ENCODE measurements at regions not wholly inside any gene's neighbourhood (a gene's known extent, or its start where the extent isn't known, plus 50 kb on each side); places are given as distances from the start of the nearest gene placed in this dataset.
"Not testable (repeated sequence)": the region's sequence is repeated elsewhere in the genome, so short reads cannot be mapped to it uniquely, and the experiment has no call there.

DNA sequence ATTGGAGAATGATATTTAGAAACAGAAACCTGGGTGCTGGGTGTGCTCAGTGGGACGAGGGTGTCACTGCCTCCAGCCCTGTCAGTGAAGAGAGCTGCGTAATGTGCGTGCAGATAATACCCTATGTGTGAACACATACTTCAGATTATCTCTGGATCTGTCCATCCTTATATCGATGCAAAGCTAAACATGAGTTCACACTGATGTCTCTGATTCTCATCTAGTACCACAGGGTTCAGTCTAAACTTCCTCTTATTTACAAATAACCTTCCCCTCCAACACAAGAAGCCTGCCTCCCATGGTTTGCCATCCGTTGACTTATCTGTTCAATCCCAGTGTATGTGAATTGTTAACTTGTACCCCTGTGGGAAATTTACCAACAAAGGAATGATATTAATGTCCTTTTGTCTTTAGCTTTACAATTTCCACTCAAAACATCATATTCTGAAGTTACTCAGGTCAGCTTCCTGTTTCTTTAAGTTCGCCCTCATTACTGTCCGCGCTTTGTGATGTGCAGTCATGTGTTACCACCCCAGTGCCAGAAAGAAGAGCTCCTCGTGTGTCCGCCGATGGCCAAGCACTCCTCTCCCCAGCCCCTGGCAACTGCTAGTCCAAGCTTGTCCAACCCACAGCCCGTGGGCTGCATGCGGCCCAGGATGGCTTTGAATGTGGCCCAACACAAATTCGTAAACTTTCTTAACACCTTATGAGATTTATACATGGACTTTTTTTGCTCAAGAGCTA, 108.2 kb downstream of the RTP5 start:
- intact Hi-C loops (cut with DNase I), result no loop called here

DNA sequence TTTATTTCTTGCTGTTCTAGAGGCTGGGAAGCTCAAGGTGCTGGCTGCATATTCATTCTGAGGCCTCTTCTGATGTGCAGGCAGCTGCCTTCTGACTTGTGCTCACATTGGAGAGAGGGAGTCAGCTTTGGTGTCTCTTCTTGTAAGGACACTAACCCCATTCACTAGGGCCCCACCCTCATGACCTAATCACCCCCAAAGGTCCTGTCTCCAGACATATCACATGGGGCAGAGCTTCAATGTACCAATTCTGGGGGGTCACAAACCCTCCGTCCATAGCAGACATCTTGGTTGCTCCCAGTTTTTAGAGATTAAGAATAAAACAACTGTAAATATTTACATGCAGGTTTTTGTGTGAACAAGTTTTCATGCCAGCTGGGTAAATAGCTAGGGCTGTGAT, 109.1 kb downstream of the RTP5 start:
- intact Hi-C loops (cut with DNase I), result no loop called here
- no peak for DNase-seq

More for the DNA sequence above, 108.2 kb downstream of the RTP5 start:
- DNase-seq, result no peak

DNA sequence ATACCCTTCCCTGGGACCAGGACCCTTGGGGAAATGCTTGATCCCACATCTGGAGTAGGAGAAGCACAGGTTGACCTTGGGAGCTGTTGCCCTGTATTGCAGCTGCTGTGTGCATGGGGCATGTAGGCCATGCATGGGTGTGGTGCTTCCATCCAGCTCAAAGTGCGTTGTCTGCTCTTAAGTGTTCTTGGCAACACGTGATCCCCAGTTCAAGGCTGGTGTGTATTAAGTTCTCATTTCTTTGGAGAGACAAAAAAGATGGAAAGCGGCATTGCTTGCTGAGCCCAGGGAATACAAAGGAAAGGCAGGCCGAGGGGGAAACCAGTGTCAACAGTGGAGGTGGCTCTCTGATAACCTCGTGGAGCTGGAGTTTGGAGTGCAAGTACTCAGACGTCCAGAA, 110.7 kb downstream of the RTP5 start:
- DNase-seq, result no peak
- intact Hi-C loops (cut with DNase I), result no loop called here

DNA sequence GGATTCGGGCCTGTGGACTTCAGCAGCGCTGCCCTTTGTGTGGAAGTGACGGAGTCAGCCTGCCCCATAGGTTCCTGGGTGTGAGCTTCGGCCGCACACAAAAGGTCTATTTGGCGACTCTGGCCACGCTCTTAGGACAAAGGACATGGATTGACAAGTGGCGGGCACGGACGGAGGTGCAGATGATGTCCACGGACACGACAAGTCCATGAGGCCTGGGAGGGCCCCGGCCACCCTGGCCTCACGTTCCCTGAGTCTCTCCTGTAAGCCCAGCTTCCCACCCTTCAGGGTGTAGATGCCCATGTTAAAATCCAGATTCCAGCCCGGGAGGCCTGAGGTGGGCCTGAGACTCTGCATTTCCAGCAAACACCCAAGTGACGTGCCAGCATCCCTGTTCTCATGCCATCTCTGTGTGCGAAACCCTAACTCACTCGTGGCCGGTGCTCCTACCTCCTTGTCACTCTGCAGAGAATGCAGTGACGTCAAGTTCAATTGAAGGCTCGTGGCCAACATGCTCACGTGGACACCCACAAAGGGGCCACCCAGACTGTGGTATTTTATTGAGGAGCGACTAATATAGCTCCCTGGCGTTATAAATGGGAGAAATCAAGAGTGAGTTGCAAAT, 111.7 kb downstream of the RTP5 start:
- intact Hi-C loops (cut with DNase I), result no loop called here
- no peak for DNase-seq

DNA sequence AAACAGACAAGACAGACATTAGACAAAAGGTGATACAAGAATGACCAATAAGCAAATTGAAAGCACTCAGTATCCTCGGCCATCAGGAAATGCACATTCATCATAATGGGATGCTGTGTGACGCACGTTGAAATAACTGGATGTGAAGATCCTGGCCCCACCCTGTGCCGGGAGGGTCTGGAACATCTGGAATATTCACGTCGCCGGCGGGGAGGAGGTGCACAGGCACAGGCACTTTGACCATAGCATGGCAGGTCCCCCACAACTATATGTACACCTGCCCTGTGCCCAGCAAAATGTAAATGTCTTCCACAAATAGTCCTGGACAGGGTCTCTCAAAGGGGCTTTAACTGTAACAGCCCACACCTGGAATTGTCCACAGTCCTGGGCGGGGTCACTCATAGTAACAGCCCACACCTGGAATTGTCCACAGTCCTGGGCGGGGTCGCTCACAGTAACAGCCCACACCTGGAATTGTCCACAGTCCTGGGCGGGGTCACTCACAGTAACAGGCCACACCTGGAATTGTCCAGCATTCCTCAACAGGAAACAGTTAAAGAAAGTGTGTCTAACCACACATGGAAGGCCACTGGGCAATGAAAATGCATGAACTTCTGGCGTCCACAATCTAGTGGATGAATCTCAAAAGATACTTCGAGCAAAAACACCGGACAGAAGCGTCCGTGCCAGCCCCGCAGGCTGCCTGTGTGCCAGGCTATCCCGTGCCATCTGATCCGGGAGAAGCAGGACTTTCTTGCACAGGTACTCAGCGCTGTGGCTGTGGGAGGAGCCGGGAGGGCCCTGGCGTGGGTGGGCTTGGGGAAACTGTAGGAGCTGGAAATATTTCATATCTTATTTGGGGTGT, 113.4 kb downstream of the RTP5 start:
- no peak for DNase-seq
- intact Hi-C loops (cut with DNase I), result no loop called here

DNA sequence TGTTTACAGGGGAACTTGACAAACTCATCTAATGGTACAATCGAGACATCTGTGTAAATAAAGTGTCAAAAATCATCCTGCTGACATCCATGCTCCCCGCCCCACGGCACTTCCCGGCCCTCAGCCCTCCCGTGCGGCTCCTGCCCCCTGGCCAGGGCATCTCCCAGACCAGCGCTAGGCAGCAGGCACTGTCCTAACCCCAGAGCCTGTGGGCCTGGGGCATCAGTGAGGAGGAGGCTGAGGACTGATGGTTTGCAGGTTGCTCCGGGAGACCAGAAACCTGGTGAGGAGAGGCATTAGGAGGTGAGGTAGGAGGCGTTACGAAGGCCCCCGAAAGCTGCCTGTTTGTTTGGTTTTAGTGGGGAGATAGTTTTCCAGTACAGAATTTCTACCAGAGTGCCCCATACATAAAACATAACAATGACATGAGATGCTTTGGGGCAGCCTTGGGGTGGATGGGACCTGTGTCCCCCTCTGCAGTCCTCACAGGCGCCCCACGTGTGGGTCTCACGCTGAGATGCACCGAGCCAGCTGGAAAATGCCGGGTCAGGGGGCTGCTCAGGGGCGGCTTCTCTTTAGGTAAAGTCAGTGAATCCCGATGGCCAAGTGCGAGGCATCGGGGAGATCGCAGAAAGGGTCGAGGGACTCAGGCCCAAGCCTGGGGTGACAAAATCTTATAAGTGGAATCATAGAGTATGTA, 114.2 kb downstream of the RTP5 start:
- DNase-seq, result no peak
- intact Hi-C loops (cut with DNase I), result no loop called here

DNA sequence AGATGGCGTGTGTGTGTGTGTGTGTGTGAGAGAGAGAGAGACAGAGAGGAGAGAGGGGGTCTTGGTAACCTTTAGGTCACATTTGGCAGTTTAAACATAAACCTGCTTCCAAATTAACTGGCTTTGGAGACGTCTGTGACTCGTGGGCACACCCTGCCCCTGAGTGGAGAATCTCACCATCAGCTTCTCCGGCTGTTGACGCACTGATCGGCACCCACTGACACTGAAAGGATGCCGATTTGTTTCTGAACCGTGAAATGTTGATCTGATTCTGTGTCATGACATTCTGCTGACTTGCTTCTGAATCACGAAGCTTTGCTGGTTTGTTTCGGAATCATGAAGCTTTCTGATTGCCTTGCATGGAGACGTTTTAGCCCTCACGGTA, 114.7 kb downstream of the RTP5 start:
- intact Hi-C loops (cut with DNase I), result no loop called here
- no peak for DNase-seq

DNA sequence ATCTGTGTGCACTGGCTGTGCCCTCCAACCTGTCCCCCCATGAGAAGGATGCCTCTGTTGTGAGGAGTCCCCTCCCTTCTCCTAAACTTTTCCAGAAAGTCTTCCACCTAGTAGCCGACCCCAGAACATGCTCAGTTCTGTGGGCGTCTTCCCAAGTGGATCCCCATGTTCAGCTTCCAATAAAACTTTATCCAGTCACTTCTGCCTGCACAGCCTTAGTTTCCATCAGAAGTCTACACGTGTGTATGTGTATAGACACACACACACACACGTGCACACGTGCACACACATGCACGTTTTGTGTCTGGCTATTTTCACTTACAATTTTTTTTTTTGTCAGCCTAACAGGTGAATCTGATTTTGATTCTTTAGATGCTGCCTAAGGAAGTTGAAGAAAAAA, 115.1 kb downstream of the RTP5 start:
- no peak for DNase-seq

DNA sequence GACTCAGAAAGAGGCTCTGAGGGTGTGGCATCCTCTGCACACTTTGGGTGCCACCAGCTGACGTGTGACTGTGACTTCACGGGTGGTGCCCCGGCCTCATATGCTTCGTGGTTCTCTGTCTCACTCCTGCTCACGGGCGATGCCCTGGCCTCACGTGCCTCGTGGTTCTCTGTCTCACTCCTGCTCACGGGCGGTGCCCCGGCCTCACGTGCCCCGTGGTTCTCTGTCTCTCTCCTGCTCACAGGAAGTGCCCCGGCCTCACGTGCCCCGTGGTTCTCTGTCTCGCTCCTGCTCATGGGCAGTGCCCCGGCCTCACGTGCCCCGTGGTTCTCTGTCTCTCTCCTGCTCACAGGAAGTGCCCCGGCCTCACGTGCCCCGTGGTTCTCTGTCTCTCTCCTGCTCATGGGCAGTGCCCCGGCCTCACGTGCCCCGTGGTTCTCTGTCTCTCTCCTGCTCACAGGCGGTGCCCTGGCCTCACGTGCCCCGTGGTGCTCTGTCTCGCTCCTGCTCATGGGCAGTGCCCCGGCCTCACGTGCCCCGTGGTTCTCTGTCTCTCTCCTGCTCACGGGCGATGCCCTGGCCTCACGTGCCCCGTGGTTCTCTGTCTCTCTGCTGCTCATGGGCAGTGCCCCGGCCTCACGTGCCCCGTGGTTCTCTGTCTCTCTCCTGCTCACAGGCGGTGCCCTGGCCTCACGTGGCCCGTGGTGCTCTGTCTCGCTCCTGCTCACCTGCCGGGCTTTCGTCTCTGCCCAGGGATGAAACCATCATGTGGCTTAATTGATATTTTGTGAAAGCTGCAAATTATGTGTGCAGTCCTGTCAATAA, 115.8 kb downstream of the RTP5 start:
- DNase-seq, result peak in 1 of 10 donors; percentile 63
- intact Hi-C loops (cut with DNase I), result not testable (repeated sequence)

More for the DNA sequence above, 115.1 kb downstream of the RTP5 start:
- intact Hi-C loops (cut with DNase I), result no loop called here

DNA sequence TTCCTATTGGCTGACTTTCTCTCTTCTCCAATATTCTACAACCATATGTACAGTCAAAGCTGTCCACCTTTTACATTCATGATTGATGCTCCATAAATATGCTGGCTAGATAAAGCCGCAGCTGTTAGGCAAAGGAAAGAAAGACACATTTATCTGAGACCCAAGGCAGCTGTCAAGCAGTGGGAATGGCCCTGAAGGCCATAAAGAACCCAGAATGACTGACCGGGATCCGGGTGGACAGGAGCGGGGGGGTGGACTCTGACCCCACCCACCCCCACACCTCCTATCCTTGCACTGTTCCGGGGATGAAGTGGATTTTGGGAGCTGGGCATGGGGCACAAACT, 116.4 kb downstream of the RTP5 start:
- intact Hi-C loops (cut with DNase I), result no loop called here
- no peak for DNase-seq

DNA sequence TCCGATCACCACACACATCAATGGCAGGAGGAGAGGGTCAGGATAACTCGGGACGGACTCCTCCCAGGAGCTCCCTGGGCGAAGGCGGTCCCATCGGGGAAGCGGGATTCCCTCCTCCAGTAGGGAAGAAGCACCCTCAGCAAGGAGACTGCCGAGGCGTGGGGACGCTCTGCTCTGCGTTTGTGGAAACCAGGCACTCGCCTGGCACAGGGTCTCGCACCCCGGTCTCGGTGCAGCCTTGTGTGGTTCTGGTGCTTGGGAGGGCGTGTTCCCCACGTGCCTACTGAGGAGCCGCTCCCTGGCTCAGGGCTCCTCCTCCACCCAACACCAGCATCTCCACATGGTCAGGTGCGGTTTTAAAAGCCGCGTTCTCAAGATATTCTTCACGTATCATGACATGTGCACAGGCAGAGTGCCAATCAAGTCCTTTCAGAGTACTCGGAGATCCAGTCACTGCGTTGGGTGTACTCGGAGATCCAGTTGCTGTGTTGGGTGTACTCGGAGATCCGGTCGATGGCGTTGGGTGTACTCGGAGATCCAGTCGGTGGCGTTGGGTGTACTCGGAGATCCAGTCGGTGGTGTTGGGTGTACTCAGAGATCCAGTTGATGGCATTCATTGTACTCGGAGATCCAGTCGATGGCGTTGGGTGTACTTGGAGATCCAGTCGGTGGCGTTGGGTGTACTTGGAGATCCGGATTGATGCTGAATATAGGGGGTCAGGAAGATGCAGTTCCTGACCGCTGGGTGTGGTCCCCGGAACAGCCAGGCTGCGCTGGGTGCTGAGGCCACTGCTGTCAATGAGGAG, 117.5 kb downstream of the RTP5 start:
- intact Hi-C loops (cut with DNase I), result no loop called here
- DNase-seq, result peak in 1 of 10 donors; percentile 68

DNA sequence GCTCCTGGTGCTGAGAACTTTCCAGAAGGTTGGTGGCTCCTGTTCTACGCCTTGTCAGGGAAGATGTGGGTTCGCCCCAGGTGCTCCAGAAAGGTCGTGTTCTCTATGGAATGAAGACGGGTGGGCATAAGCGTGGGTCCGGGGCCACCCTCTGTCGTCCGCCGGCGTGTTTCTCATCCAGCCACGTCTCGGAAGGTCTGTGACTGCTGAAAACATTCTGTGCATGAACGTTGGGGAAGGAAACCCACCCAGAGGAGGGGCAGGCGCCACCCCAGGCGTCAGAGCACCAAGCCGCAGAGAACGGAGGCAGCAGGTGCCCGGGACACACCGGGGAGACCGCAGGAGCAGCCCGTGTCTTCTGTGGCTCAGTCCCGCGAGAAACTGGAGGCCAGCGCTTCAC, 118.2 kb downstream of the RTP5 start:
- intact Hi-C loops (cut with DNase I), result no loop called here
- DNase-seq, result peak in 1 of 10 donors; percentile 68

DNA sequence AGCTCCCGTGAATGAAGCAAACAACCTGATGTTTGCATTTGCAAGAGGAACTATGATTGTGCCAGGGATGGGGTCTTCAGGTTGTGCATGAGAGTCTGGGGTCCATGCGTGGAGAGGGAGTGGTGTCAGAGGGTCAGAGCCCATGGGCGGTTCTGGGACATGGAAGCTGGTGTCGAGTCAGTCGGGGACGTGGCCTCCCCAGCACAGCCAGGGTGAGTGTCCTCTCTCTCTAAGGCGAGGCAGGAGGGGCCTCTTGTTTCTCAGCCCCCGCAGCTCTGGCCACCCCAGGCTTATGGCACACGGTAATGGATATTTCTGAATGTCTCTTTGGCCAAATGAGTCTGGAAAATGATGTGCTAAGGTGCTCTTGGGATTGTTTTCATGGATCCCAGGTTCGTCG, 118.6 kb downstream of the RTP5 start:
- peak in 1 of 10 donors; percentile 57 for DNase-seq

DNA sequence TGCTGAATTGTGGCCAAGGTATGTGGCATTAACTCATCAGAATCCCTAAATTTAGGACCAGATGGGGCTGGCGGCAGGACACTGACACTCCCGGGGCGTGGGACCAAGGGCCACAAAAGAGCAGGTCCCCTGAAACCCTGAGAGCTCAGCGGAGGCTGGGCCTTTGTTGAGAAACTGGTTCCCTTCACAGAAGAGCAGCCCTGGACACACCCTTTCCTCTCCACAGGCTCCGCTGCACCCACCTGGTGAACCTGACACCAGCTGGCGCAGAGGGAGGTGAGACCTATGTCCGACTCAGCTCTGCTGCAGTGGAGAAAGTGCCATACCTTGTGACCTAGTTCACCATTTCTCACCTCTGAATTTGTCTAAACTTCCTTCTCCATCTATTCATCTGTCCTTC, 119.5 kb downstream of the RTP5 start:
- intact Hi-C loops (cut with DNase I), result no loop called here
- DNase-seq, result peak in 1 of 10 donors; percentile 69

More for the DNA sequence above, 118.6 kb downstream of the RTP5 start:
- intact Hi-C loops (cut with DNase I), result no loop called here

DNA sequence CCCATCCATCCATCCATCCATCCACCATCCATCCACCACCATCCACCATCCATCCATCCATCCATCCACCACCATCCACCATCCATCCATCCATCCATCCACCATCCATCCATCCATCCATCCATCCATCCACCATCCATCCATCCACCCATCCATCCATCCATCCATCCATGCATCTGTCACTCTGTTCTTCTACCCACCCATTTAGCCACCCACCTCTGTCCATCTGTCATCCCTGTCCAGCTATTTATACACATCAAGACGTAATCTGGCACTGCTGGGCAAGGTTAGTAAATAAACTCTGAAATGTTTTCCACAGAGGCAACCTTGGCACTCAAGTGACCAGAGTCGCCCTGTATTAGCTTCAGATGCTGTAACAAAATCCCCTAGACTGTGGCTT, 120.9 kb downstream of the RTP5 start:
- intact Hi-C loops (cut with DNase I), result no loop called here
- no peak for DNase-seq

DNA sequence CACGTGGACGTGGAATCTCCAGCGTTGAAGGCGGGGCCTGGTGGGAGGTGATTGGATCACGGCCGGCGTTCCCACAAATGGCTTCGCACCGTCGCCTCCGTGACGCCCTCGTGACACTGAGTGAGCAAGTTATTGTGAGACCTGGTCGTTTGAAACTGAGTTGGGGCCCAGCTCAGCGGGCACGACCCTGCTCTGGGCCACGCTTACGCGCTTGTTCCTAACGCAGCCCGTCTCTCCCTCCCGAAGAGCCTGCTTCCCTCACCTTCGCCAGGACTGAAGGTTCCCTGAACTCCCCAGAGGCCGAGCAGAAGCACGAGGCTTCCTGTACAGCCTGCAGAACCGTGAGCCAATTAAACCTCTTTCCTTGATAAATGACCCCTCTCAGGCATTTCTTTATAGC, 121.8 kb downstream of the RTP5 start:
- peak in 2 of 10 donors; percentile 50 to 70 for DNase-seq
- intact Hi-C loops (cut with DNase I), result no loop called here

DNA sequence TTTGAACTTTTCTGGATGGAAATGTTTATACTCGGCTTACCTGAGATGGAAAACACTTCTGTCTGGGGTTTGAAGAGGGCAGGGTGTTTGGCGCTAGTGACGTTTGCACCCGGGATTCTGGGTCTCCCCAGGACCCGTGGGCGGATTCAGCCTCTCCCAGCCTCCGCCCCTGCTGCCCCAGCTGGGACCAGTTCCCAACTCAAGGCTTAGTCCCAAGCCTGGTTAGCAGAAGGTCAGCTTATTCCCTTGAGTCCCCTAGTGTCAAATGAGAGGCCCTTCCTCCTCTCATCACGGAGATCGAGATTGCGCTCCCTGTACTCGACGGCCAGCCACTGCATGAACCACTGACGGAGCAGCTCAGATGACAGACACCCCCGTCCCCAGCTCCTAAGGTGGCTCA, 123.2 kb downstream of the RTP5 start:
- DNase-seq, result no peak
- intact Hi-C loops (cut with DNase I), result no loop called here

DNA sequence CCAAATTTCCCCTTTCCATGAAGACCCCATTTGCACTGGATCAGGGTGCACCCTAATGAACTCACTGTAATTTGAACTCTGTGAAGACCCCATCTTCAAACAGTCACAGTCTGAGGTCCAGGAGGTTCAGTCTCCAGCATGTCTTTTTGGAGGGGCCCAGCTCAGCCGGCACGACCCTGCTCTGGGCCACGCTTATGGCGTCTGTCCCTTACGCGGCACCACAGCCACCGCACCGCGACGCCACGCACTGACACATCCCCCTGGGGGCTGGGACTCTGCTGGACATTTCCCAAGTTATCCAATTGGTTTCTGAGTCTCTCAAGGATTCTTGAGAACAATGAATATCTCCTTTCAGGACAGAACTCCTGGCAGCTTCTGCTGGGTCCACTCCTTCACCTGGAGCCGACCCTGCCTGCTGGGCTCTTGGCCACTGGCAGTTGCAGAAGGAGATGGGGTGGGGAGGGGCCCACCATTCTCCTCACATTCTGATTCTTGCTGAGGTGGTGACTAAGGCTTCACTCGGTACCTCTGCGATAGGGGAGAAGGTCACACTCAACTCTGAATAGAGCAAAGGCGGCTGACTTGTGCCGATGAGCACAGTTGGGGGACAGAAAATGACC, 124.0 kb downstream of the RTP5 start:
- intact Hi-C loops (cut with DNase I), result no loop called here
- DNase-seq, result peak in 2 of 10 donors; percentile 69 to 73

DNA sequence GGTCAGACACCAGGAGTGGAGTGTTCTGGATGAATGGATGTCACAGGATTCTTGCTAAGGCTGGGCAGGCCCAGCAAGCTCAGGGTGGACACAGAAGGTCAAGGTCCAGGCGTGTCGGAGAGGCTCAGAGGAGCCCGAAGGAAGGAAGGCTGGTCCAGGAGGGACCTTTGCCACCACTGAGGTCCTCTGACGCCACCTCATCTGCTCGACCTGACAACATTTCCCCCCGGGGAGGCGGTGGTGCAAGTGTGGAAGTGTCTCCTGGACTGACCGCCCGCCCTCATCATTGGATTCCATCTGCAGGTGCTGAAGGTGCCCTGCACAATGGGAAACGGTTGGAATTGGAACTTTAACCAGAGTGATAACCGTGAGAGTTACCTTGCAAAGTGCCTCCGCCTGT, 124.6 kb downstream of the RTP5 start:
- intact Hi-C loops (cut with DNase I), result no loop called here
- DNase-seq, result peak in 1 of 10 donors; percentile 60

Measured in posterior cingulate gyrus (tissue), 11 donors.